GM12878 (cell line): ENCODE measurements at regions not wholly inside any gene's neighbourhood (a gene's known extent, or its start where the extent isn't known, plus 50 kb on each side); places are given as distances from the start of the nearest gene placed in this dataset.

Experiments used
- ATAC-seq: fragments of 200-7000 bp; cut with Tn5 transposase; 3 replicates; pipeline ENCODE4 v1.9.1; 2020; ENCODE audit warnings: mild to moderate bottlenecking, moderate library complexity
- BruUV-seq: library from RNA; stranded (reverse); fragments of 400-500 nt; replicated peaks from 2 replicates; lab custom pipeline; 2021; lab: Mats Ljungman, UMichigan
- CTCF ChIA-PET: fragments of 300-600 bp; sonication (Branson Sonifier 250); formaldehyde crosslinking; extraction: SDS; loops from one replicate; lab custom pipeline; 2021; ENCODE audit warnings: inconsistent platforms; lab: Yijun Ruan, JAX
- POLR2A ChIA-PET: fragments of 350-600 bp; formaldehyde crosslinking; extraction: SDS; loops from one replicate; lab custom pipeline; 2021; ENCODE audit warnings: inconsistent platforms; lab: Charles Lee
- RAD21 ChIA-PET: fragments of 300-600 bp; sonication (Branson Sonifier 250); formaldehyde crosslinking; loops from one replicate; lab custom pipeline; 2023; ENCODE audit warnings: antibody characterized with exemption; ENCODE audit not compliant: unreplicated experiment; lab: Charles Lee
- SMC1A ChIA-PET: fragments of 300-600 bp; sonication (Branson Sonifier 250); formaldehyde crosslinking; loops from one replicate; lab custom pipeline; 2023; ENCODE audit not compliant: unreplicated experiment, uncharacterized antibody; lab: Charles Lee
- DNase-seq: peaks from one replicate; pipeline ENCODE4 v3.0.0-alpha.2; 2011; ENCODE audit warnings: low read depth, low spot score
- FAIRE-seq: peaks from 3 replicates; lab custom pipeline; 2011; peaks lifted over from hg19 to GRCh38; lab: Jason Lieb, UNC
- H2AFZ ChIP-seq: 2 replicates; pipeline ENCODE4 v1.6.0; 2011; ENCODE audit warnings: low read depth, low read length, control low read depth; ENCODE audit not compliant: control insufficient read depth
- H3K27ac ChIP-seq: 2 replicates; pipeline ENCODE4 v1.5.1; 2011; ENCODE audit warnings: control low read depth; ENCODE audit not compliant: control insufficient read depth, insufficient read depth
- H3K27me3 ChIP-seq, 2 experiments: replicated peaks in 1 of 2; 2 replicates each; pipeline versions ENCODE4 v1.6.0 to v1.6.1; 2011; ENCODE audit warnings: low read length in 1 of 2; ENCODE audit not compliant: control insufficient read depth in 2 of 2, insufficient read depth in 2 of 2
- H3K36me3 ChIP-seq, 2 experiments: 2 replicates each; pipeline ENCODE4 v1.5.1; 2011; ENCODE audit warnings: low read length in 1 of 2; ENCODE audit not compliant: control insufficient read depth in 2 of 2, insufficient read depth in 2 of 2
- H3K4me1 ChIP-seq: 2 replicates; pipeline ENCODE4 v1.6.1; 2011; ENCODE audit warnings: mild to moderate bottlenecking, low read length, moderate library complexity, mixed read lengths; ENCODE audit not compliant: control insufficient read depth, insufficient read depth
- H3K4me2 ChIP-seq: 2 replicates; pipeline ENCODE4 v1.6.0; 2011; ENCODE audit warnings: control low read depth; ENCODE audit not compliant: control insufficient read depth, insufficient read depth
- H3K4me3 ChIP-seq: fragments of 200-600 bp; sonication (generic); 2 replicates; pipeline ENCODE4 v1.5.1; 2016
- H3K79me2 ChIP-seq: 2 replicates; pipeline ENCODE4 v1.6.0; 2011; ENCODE audit warnings: low read length; ENCODE audit not compliant: control insufficient read depth, insufficient read depth
- H3K9ac ChIP-seq: 2 replicates; pipeline ENCODE4 v1.8.0; 2011; ENCODE audit warnings: low read length, control low read depth, mixed read lengths; ENCODE audit not compliant: control insufficient read depth, insufficient read depth
- H3K9me3 ChIP-seq: replicated peaks from 3 replicates; pipeline ENCODE4 v1.5.1; 2011; ENCODE audit warnings: mild to moderate bottlenecking, low read length; ENCODE audit not compliant: control insufficient read depth, insufficient read depth
- H4K20me1 ChIP-seq: 2 replicates; pipeline ENCODE4 v1.6.0; 2011; ENCODE audit not compliant: control insufficient read depth, insufficient read depth
- CREB1 ChIP-seq: IDR thresholded peaks from 2 replicates; pipeline ENCODE4 v1.6.1; 2012; ENCODE audit warnings: low read depth, mild to moderate bottlenecking, inconsistent platforms
- HDAC2 ChIP-seq: fragments of 200-600 bp; sonication (generic); IDR thresholded peaks from 2 replicates; pipeline ENCODE4 v1.6.1; 2017
- IKZF2 ChIP-seq, 2 experiments: fragments of 450-650 bp; IDR thresholded peaks; 2 replicates each; pipeline ENCODE4 v1.6.1; 2017; ENCODE audit warnings: mild to moderate bottlenecking in 2 of 2, moderate library complexity in 2 of 2
- LARP7 ChIP-seq: fragments of 450-650 bp; IDR thresholded peaks from 2 replicates; pipeline ENCODE4 v1.6.1; 2017; ENCODE audit warnings: mild to moderate bottlenecking
- MEF2A ChIP-seq: IDR thresholded peaks from 2 replicates; pipeline ENCODE4 v1.6.1; 2011; ENCODE audit warnings: low read depth, mild to moderate bottlenecking, low read length, moderate library complexity; ENCODE audit not compliant: insufficient read depth
- NKRF ChIP-seq: fragments of 450-650 bp; conservative IDR thresholded peaks from 2 replicates; pipeline ENCODE4 v1.6.1; 2017; ENCODE audit warnings: mild to moderate bottlenecking, moderate library complexity
- NR2C2 ChIP-seq: IDR thresholded peaks from 2 replicates; pipeline ENCODE4 v1.6.1; 2011; ENCODE audit warnings: borderline replicate concordance, low read depth; ENCODE audit not compliant: control insufficient read depth, insufficient read length
- NRF1 ChIP-seq: conservative IDR thresholded peaks from 2 replicates; pipeline ENCODE4 v1.6.1; 2011; ENCODE audit warnings: mild to moderate bottlenecking, low read depth, low read length, improper control_type of control experiment
- POU2F2 ChIP-seq: IDR thresholded peaks from 3 replicates; pipeline ENCODE4 v1.6.1; 2011; ENCODE audit warnings: low read depth, mild to moderate bottlenecking, low read length, borderline replicate concordance
- SMC3 ChIP-seq: IDR thresholded peaks from 2 replicates; pipeline ENCODE4 v1.6.1; 2011; ENCODE audit warnings: low read length, improper control_type of control experiment, borderline replicate concordance
- STAT1 ChIP-seq: fragments of 450-650 bp; conservative IDR thresholded peaks from 2 replicates; pipeline ENCODE4 v1.6.1; 2014; ENCODE audit warnings: antibody characterized with exemption, mild to moderate bottlenecking
- ZNF384 ChIP-seq: IDR thresholded peaks from 2 replicates; pipeline ENCODE4 v1.6.1; 2012; ENCODE audit warnings: low read depth, mild to moderate bottlenecking, low read length, improper control_type of control experiment, borderline replicate concordance
- ZNF622 ChIP-seq: fragments of 450-650 bp; IDR thresholded peaks from 2 replicates; pipeline ENCODE4 v1.6.1; 2017; ENCODE audit warnings: mild to moderate bottlenecking, inconsistent platforms
- WGBS: methylation state at CpG from one replicate; pipeline ENCODE4 v1.1.6; 2016; ENCODE audit warnings: low lambda C conversion rate; ENCODE audit not compliant: insufficient replicate concordance, insufficient coverage; ENCODE audit errors: missing lambda C conversion rate; 5-methylcytosine and 5-hydroxymethylcytosine counted together
- in situ Hi-C: fragments of 300-500 bp; cut with MboI; formaldehyde crosslinking; loops from 9 replicates; pipeline ENCODE4 v1.14.3; 2018; ENCODE audit warnings: mixed read lengths
- intact Hi-C: fragments of 100-400 bp; cut with micrococcal nuclease; formaldehyde crosslinking; loops from one replicate; pipeline ENCODE4 v1.14.2; 2022; ENCODE audit not compliant: unreplicated experiment
- TF ChIP-seq, protein P1 (sequence below): IDR thresholded peaks from 2 replicates; pipeline ENCODE4 v1.6.1; 2012; ENCODE audit warnings: low read length, inconsistent platforms
- TF ChIP-seq, protein P2 (sequence below): fragments of 450-650 bp; IDR thresholded peaks from 2 replicates; pipeline ENCODE4 v1.6.1; 2014; ENCODE audit warnings: mild to moderate bottlenecking

DNA sequence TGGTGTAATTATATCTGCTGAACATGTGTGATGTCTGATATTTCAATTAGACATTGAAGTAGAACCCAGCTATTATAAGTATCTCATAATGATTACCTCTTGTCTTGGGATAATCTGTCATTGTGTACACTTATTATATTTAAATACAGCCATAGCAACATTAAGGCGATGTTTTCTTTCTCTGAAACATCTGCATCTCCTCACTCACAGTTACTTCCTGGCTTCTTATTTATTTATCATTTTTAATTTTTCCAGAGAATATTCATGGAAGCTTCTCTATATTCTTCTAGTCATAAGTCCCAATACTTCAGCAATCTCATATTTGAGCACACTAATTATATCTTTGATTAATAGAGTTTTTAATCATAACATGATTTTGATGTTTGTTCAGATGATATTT, 103.8 kb upstream of the FBN2 start (continued):
- TF ChIP-seq NRF1 (no peak), ZNF384 (no peak), LARP7 (no peak), STAT1 (no peak), CREB1 (no peak), ZNF622 (no peak)
- TF ChIP-seq, protein P1, sequence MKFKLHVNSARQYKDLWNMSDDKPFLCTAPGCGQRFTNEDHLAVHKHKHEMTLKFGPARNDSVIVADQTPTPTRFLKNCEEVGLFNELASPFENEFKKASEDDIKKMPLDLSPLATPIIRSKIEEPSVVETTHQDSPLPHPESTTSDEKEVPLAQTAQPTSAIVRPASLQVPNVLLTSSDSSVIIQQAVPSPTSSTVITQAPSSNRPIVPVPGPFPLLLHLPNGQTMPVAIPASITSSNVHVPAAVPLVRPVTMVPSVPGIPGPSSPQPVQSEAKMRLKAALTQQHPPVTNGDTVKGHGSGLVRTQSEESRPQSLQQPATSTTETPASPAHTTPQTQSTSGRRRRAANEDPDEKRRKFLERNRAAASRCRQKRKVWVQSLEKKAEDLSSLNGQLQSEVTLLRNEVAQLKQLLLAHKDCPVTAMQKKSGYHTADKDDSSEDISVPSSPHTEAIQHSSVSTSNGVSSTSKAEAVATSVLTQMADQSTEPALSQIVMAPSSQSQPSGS, result no peak
- TF ChIP-seq, protein P2, sequence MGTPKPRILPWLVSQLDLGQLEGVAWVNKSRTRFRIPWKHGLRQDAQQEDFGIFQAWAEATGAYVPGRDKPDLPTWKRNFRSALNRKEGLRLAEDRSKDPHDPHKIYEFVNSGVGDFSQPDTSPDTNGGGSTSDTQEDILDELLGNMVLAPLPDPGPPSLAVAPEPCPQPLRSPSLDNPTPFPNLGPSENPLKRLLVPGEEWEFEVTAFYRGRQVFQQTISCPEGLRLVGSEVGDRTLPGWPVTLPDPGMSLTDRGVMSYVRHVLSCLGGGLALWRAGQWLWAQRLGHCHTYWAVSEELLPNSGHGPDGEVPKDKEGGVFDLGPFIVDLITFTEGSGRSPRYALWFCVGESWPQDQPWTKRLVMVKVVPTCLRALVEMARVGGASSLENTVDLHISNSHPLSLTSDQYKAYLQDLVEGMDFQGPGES, result no peak

DNA sequence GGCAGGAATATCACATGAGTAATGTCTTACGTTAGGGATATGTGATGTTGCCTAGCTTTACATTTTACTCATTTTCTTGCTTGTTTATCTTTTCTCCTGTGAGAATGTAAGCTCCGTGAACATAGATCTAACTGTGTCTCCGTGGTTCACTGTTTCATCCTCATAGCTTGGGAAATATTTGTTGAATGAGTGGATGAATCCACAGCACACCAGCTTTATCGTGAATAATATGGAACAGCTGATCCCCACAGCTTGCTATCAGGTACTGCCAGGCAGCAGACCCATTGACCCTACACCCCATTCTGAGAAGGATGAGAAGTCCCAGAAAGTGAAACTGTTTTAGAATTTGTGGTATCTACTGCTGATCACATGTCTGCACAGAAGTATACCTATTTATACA, 106.8 kb upstream of the FBN2 start:
- in situ Hi-C loops (no loop called here), intact Hi-C loops (no loop called here)
- H3K4me2 ChIP-seq, result no peak overlapping the region
- ATAC-seq, result no peak; the same call in 2 of the 3 replicates
- H4K20me1 ChIP-seq, result no peaks in the 10 kb centered on the region
- no peak overlapping the region for H2AFZ ChIP-seq
- no peak overlapping the region for H3K27ac ChIP-seq
- POLR2A ChIA-PET, result no interaction called here
- no peak for TF ChIP-seq POU2F2
- TF ChIP-seq IKZF2 (IDR thresholded peaks at IDR 0.05), result no peak
- no peak for TF ChIP-seq SMC3
- no peak for TF ChIP-seq HDAC2
- TF ChIP-seq MEF2A, result no peak
- no peak for TF ChIP-seq NR2C2
- TF ChIP-seq NKRF, result no peak
- H3K4me1 ChIP-seq, result no peaks in the 10 kb centered on the region
- CTCF ChIA-PET, result interaction anchor here (1.0 to 1.6 kb wide), 2 partner anchors 11 to 30 kb away, joined by 3 to 5 read pairs; no protein-coding TSS in a partner anchor
- no peak overlapping the region for H3K9ac ChIP-seq
- RAD21 ChIA-PET, result no interaction called here
- WGBS, result 8% methylated on average over 4 of the region's 4 CpGs
- FAIRE-seq, result no peak
- H3K27me3 ChIP-seq, result no peaks in the 10 kb centered on the region
- no peaks in the 10 kb centered on the region for H3K36me3 ChIP-seq
- no peaks in the 10 kb centered on the region for H3K9me3 ChIP-seq
- no peak overlapping the region for H3K4me3 ChIP-seq
- H3K79me2 ChIP-seq, result no peaks in the 10 kb centered on the region
- SMC1A ChIA-PET, result no interaction called here
- no TSS peak for BruUV-seq
- no peak for DNase-seq
